A549 (cell line): ENCODE measurements at regions not wholly inside any gene's neighbourhood (a gene's known extent, or its start where the extent isn't known, plus 50 kb on each side); places are given as distances from the start of the nearest gene placed in this dataset.

Experiments used
- ATAC-seq, 2 experiments: fragments of 200-7000 bp in 1 of 2; fragments of >200 bp in 1 of 2; cut with Nextera tagmentation in 1 of 2; cut with Tn5 transposase in 1 of 2; 3 replicates each; pipeline versions ENCODE4 v1.8.0 to v1.9.1; 2018 to 2020; ENCODE audit warnings: mild to moderate bottlenecking in 1 of 2, moderate library complexity in 1 of 2
- CTCF ChIA-PET: fragments of 300-600 bp; sonication (Branson Sonifier 250); formaldehyde crosslinking; extraction: SDS; loops from one replicate; lab custom pipeline; 2021; ENCODE audit warnings: antibody characterized with exemption, inconsistent platforms; lab: Yijun Ruan, JAX
- POLR2A ChIA-PET: fragments of 350-600 bp; formaldehyde crosslinking; extraction: SDS; loops from one replicate; lab custom pipeline; 2021; ENCODE audit warnings: antibody characterized with exemption, inconsistent platforms; lab: Yijun Ruan, JAX
- DNase-seq, 2 experiments: peaks; one replicate each; pipeline versions ENCODE4 v3.0.0 to v3.0.0-alpha.2; 2011 to 2016; ENCODE audit warnings: low read depth in 1 of 2, low spot score in 1 of 2
- FAIRE-seq: peaks from 2 replicates; lab custom pipeline; 2011; peaks lifted over from hg19 to GRCh38; lab: Jason Lieb, UNC
- H3K27ac ChIP-seq, 2 experiments: fragments of >200 bp; sonication (Bioruptor Twin); formaldehyde crosslinking; 3 replicates each; pipeline ENCODE4 v1.5.1; 2016 to 2017
- H3K4me1 ChIP-seq: fragments of >200 bp; sonication (Bioruptor Twin); formaldehyde crosslinking; 3 replicates; pipeline ENCODE4 v1.6.1; 2016
- H3K4me2 ChIP-seq: fragments of >200 bp; sonication (Bioruptor Twin); formaldehyde crosslinking; 3 replicates; pipeline ENCODE4 v1.6.1; 2016
- H3K4me3 ChIP-seq: fragments of >200 bp; sonication (Bioruptor Twin); formaldehyde crosslinking; 3 replicates; pipeline ENCODE4 v1.5.1; 2016
- H3K9me3 ChIP-seq: fragments of >200 bp; sonication (Bioruptor Twin); formaldehyde crosslinking; 3 replicates; pipeline ENCODE4 v1.6.1; 2016
- ATOH8 ChIP-seq: fragments of 250-450 bp; sonication (Bioruptor Pico); IDR thresholded peaks from 2 replicates; pipeline ENCODE4 v1.5.0; 2020; ENCODE audit warnings: low read depth, mild to moderate bottlenecking, moderate library complexity
- CBX2 ChIP-seq: fragments of 200-600 bp; sonication (generic); IDR thresholded peaks from 2 replicates; pipeline ENCODE4 v1.6.1; 2016; ENCODE audit warnings: low read depth, mild to moderate bottlenecking, borderline replicate concordance
- CBX8 ChIP-seq: fragments of 200-600 bp; sonication (generic); IDR thresholded peaks from 2 replicates; pipeline ENCODE4 v1.6.1; 2016
- CEBPB ChIP-seq, 2 experiments: fragments of >200 bp in 1 of 2; sonication (Bioruptor Twin) in 1 of 2; formaldehyde crosslinking in 1 of 2; IDR thresholded peaks; 2 replicates each; pipeline ENCODE4 v1.6.1; 2012 to 2016
- CHD2 ChIP-seq: fragments of 150-350 bp; IDR thresholded peaks from 2 replicates; pipeline ENCODE4 v1.6.1; 2014; ENCODE audit warnings: low read length; ENCODE audit not compliant: partially characterized antibody
- EHMT2 ChIP-seq: fragments of 200-600 bp; sonication (generic); IDR thresholded peaks from 2 replicates; pipeline ENCODE4 v1.6.1; 2016; ENCODE audit warnings: antibody characterized with exemption, low read depth, mild to moderate bottlenecking, moderate library complexity
- ESRRA ChIP-seq: fragments of 150-350 bp; IDR thresholded peaks from 2 replicates; pipeline ENCODE4 v1.6.1; 2014; ENCODE audit warnings: mild to moderate bottlenecking, low read length, borderline replicate concordance
- FOSB ChIP-seq: fragments of 250-450 bp; sonication (Bioruptor Pico); IDR thresholded peaks from 2 replicates; pipeline ENCODE4 v1.5.0; 2020; ENCODE audit warnings: mild to moderate bottlenecking, moderate library complexity
- FOSL2 ChIP-seq, 2 experiments: fragments of 450-650 bp in 1 of 2; fragments of >200 bp in 1 of 2; sonication (Bioruptor Twin) in 1 of 2; formaldehyde crosslinking; IDR thresholded peaks; 2 replicates each; pipeline versions ENCODE4 v1.5.0 to v1.6.1; 2016 to 2020; ENCODE audit warnings: mild to moderate bottlenecking in 1 of 2, moderate library complexity in 1 of 2
- GATA3 ChIP-seq: IDR thresholded peaks from 2 replicates; pipeline ENCODE4 v1.6.1; 2012; ENCODE audit warnings: borderline replicate concordance
- HDAC2 ChIP-seq: fragments of 200-600 bp; sonication (generic); IDR thresholded peaks from 2 replicates; pipeline ENCODE4 v1.6.1; 2016
- HES2 ChIP-seq: fragments of >200 bp; sonication (Bioruptor Twin); formaldehyde crosslinking; IDR thresholded peaks from 2 replicates; pipeline ENCODE4 v1.6.1; 2016
- HOXA7 ChIP-seq: fragments of 250-450 bp; sonication (Bioruptor Pico); IDR thresholded peaks from 2 replicates; pipeline ENCODE4 v1.5.0; 2020; ENCODE audit warnings: mild to moderate bottlenecking, moderate library complexity
- HOXB13 ChIP-seq: fragments of 250-450 bp; sonication (Bioruptor Pico); IDR thresholded peaks from 2 replicates; pipeline ENCODE4 v1.5.0; 2020; ENCODE audit warnings: low read depth, mild to moderate bottlenecking, moderate library complexity
- HOXB5 ChIP-seq: fragments of 250-450 bp; sonication (Bioruptor Pico); IDR thresholded peaks from 2 replicates; pipeline ENCODE4 v1.5.0; 2020; ENCODE audit warnings: mild to moderate bottlenecking, moderate library complexity
- JUNB ChIP-seq: fragments of >200 bp; sonication (Bioruptor Twin); formaldehyde crosslinking; IDR thresholded peaks from 2 replicates; pipeline ENCODE4 v1.6.1; 2016
- KDM1A ChIP-seq: fragments of 200-600 bp; sonication (generic); IDR thresholded peaks from 2 replicates; pipeline ENCODE4 v1.6.1; 2016; ENCODE audit warnings: low read depth, mild to moderate bottlenecking
- KDM5A ChIP-seq: fragments of 200-600 bp; sonication (generic); IDR thresholded peaks from 2 replicates; pipeline ENCODE4 v1.6.1; 2016; ENCODE audit warnings: antibody characterized with exemption, mild to moderate bottlenecking
- MAFK ChIP-seq: fragments of 450-650 bp; IDR thresholded peaks from 2 replicates; pipeline ENCODE4 v1.6.1; 2014; ENCODE audit not compliant: partially characterized antibody
- NFE2L2 ChIP-seq: fragments of 150-350 bp; conservative IDR thresholded peaks from 2 replicates; pipeline ENCODE4 v1.6.1; 2014; ENCODE audit warnings: low read length
- POLR2A ChIP-seq: IDR thresholded peaks from 2 replicates; pipeline ENCODE4 v1.6.1; 2012; ENCODE audit warnings: mild to moderate bottlenecking, low read length
- POLR2AphosphoS2 ChIP-seq: conservative IDR thresholded peaks from 2 replicates; pipeline ENCODE4 v1.6.1; 2012; ENCODE audit warnings: low read length, improper control_type of control experiment, inconsistent platforms
- RAD21 ChIP-seq, 2 experiments: fragments of >200 bp in 1 of 2; sonication (Bioruptor Twin) in 1 of 2; formaldehyde crosslinking in 1 of 2; IDR thresholded peaks in 1 of 2; conservative IDR thresholded peaks in 1 of 2; 2 replicates in 1 of 2; 3 replicates in 1 of 2; pipeline ENCODE4 v1.6.1; 2012 to 2018; ENCODE audit warnings: inconsistent platforms in 1 of 2
- RARB ChIP-seq: fragments of 250-450 bp; sonication (Bioruptor Pico); IDR thresholded peaks from 2 replicates; pipeline ENCODE4 v1.8.0; 2021; ENCODE audit warnings: mild to moderate bottlenecking, moderate library complexity
- TFCP2L1 ChIP-seq: fragments of 250-450 bp; sonication (Bioruptor Pico); IDR thresholded peaks from 2 replicates; pipeline ENCODE4 v1.5.0; 2021; ENCODE audit warnings: mild to moderate bottlenecking
- TP53 ChIP-seq: fragments of 250-450 bp; sonication (Bioruptor Pico); IDR thresholded peaks from 2 replicates; pipeline ENCODE4 v1.5.0; 2021; ENCODE audit warnings: mild to moderate bottlenecking, moderate library complexity
- ZC3H11A ChIP-seq: fragments of 450-650 bp; IDR thresholded peaks from 2 replicates; pipeline ENCODE4 v1.6.1; 2014; ENCODE audit warnings: antibody characterized with exemption, mild to moderate bottlenecking
- WGBS: methylation state at CpG from one replicate; pipeline ENCODE4 v1.1.6; 2017; ENCODE audit errors: missing lambda C conversion rate; 5-methylcytosine and 5-hydroxymethylcytosine counted together
- TF ChIP-seq, protein P1 (sequence below): fragments of 250-450 bp; sonication (Bioruptor Pico); IDR thresholded peaks from 2 replicates; pipeline ENCODE4 v1.5.0; 2021; ENCODE audit warnings: mild to moderate bottlenecking, moderate library complexity, borderline replicate concordance
- TF ChIP-seq, protein P2 (sequence below): IDR thresholded peaks from 2 replicates; pipeline ENCODE4 v1.6.1; 2012
- TF ChIP-seq, protein P3 (sequence below): IDR thresholded peaks from 2 replicates; pipeline ENCODE4 v1.6.1; 2012; ENCODE audit warnings: low read depth, borderline replicate concordance

DNA sequence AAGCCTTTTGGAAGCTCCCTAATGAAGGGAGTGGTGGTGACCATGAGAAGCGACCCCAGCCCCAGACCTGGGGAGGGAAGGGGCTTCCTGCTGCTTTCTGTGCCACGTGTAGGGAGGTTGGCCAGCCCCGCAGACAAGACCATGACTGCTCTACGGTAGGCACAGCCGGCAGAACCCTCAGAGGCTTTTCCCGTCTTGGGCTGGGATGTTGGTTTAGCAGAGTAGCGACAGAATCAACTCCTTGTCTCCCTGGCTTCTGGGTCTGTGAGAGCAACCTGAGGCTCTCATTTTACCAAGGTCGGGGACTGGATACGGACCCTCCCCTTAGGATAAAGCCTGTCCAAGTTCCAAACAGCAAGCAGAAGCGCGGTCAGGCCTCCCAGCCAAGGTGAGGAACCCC, 123.3 kb downstream of the AXIN2 start:
- no peak for DNase-seq
- WGBS, result 52% methylated on average over 10 of the region's 11 CpGs
- CTCF ChIA-PET, result interaction anchor here (0.6 to 0.8 kb wide), 2 partner anchors 240 to 356 kb away, joined by 3 read pairs; no protein-coding TSS in a partner anchor
- no peaks in the 10 kb centered on the region for H3K4me1 ChIP-seq
- peaks cover under 1% of the 10 kb centered on the region; the same call in 1 of the 3 replicates for H3K9me3 ChIP-seq
- no peak overlapping the region for H3K4me2 ChIP-seq
- TF ChIP-seq FOSL2 (IDR thresholded peaks at IDR 0.05), result no peak
- TF ChIP-seq FOSL2 (CRISPR knock-in tag; IDR thresholded peaks at IDR 0.05), result no peak
- no peak for TF ChIP-seq JUNB
- TF ChIP-seq ZC3H11A, result no peak
- no peak for TF ChIP-seq ATOH8 (CRISPR knock-in tag)
- TF ChIP-seq HOXB5, result no peak
- no peak for TF ChIP-seq HOXA7 (CRISPR knock-in tag)
- TF ChIP-seq KDM5A, result no peak
- TF ChIP-seq RAD21 (conservative IDR thresholded peaks at IDR 0.05 in 1 of 2, IDR thresholded peaks at IDR 0.05 in 1 of 2), result no peak
- no peak for TF ChIP-seq RARB (CRISPR knock-in tag)
- no peak for TF ChIP-seq KDM1A
- no peak for TF ChIP-seq EHMT2
- TF ChIP-seq, protein P1, sequence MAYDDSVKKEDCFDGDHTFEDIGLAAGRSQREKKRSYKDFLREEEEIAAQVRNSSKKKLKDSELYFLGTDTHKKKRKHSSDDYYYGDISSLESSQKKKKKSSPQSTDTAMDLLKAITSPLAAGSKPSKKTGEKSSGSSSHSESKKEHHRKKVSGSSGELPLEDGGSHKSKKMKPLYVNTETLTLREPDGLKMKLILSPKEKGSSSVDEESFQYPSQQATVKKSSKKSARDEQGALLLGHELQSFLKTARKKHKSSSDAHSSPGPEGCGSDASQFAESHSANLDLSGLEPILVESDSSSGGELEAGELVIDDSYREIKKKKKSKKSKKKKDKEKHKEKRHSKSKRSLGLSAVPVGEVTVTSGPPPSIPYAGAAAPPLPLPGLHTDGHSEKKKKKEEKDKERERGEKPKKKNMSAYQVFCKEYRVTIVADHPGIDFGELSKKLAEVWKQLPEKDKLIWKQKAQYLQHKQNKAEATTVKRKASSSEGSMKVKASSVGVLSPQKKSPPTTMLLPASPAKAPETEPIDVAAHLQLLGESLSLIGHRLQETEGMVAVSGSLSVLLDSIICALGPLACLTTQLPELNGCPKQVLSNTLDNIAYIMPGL (CRISPR knock-in tag), result no peak
- TF ChIP-seq CHD2, result no peak
- no peak for TF ChIP-seq ESRRA
- TF ChIP-seq HOXB13 (CRISPR knock-in tag), result no peak
- TF ChIP-seq HES2, result no peak
- FAIRE-seq, result no peak
- no peak for ATAC-seq
- no peak overlapping the region for H3K27ac ChIP-seq
- POLR2A ChIA-PET, result no interaction called here
- H3K4me3 ChIP-seq, result no peak overlapping the region

- TF ChIP-seq GATA3 (no peak), CBX2 (no peak), CEBPB (IDR thresholded peaks at IDR 0.05) (no peak), ZC3H11A (no peak), EHMT2 (no peak), FOSB (no peak), HDAC2 (no peak), TFCP2L1 (CRISPR knock-in tag) (no peak), POLR2AphosphoS2 (no peak), CBX8 (no peak), MAFK (no peak), NFE2L2 (no peak), HOXA7 (CRISPR knock-in tag) (no peak), KDM1A (no peak), RAD21 (conservative IDR thresholded peaks at IDR 0.05 in 1 of 2, IDR thresholded peaks at IDR 0.05 in 1 of 2) (no peak), HOXB5 (no peak), POLR2A (no peak), TP53 (CRISPR knock-in tag) (no peak)
- TF ChIP-seq, protein P2, sequence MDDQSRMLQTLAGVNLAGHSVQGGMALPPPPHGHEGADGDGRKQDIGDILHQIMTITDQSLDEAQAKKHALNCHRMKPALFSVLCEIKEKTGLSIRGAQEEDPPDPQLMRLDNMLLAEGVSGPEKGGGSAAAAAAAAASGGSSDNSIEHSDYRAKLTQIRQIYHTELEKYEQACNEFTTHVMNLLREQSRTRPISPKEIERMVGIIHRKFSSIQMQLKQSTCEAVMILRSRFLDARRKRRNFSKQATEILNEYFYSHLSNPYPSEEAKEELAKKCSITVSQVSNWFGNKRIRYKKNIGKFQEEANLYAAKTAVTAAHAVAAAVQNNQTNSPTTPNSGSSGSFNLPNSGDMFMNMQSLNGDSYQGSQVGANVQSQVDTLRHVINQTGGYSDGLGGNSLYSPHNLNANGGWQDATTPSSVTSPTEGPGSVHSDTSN, result no peak
- TF ChIP-seq, protein P3, sequence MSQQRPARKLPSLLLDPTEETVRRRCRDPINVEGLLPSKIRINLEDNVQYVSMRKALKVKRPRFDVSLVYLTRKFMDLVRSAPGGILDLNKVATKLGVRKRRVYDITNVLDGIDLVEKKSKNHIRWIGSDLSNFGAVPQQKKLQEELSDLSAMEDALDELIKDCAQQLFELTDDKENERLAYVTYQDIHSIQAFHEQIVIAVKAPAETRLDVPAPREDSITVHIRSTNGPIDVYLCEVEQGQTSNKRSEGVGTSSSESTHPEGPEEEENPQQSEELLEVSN, result no peak
- no peak for DNase-seq
- peaks cover 3% of the 10 kb centered on the region; the same call in 1 of the 3 replicates for H3K9me3 ChIP-seq
- POLR2A ChIA-PET, result no interaction called here
- CTCF ChIA-PET, result no interaction called here
- H3K27ac ChIP-seq, result no peak overlapping the region
- no peak overlapping the region for H3K4me3 ChIP-seq
- FAIRE-seq, result no peak
- ATAC-seq, result no peak
- no peaks in the 10 kb centered on the region for H3K4me1 ChIP-seq
- 46% methylated on average over 10 of the region's 10 CpGs for WGBS
- H3K4me2 ChIP-seq, result no peak overlapping the region
Measured at GRCh38 chr17:65436871-65437270, 124.6 kb downstream of the AXIN2 start.
